CD4-positive, alpha-beta T cell treated with Interleukin-1 beta for 1 hour (primary cell): ENCODE measurements at regions not wholly inside any gene's neighbourhood (a gene's known extent, or its start where the extent isn't known, plus 50 kb on each side); places are given as distances from the start of the nearest gene placed in this dataset.
A peak's percentile ranks its signal among the peaks of the same experiment; 100 is the strongest.
"Not testable (repeated sequence)": the region's sequence is repeated elsewhere in the genome, so short reads cannot be mapped to it uniquely, and the experiment has no call there.

ENCODE experiments used
- DNase-seq, 2 donors: peaks; one replicate each; pipeline ENCODE4 v3.0.0-alpha.2; 2020 to 2022

DNA sequence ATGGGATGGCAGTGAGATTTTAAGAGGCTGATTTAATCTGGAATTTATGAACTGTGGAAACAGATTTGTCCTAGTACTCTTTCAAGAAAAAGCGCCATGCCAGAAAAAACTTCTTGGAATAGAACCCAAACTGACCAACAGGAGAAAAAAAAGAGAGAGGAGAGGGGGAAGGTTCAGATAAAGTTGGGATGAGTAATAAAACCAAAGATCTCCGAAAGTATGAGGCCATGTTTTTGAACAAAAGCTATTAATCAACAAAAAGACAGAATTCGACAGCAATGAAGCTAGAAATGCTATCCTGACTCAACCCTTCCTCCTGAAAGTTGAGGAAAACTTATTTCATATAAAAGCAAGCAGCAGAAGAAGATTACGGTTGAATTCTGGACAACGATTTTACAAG lies 135.5 kb downstream of the CEMIP2 start:
- DNase-seq: no peak

DNA sequence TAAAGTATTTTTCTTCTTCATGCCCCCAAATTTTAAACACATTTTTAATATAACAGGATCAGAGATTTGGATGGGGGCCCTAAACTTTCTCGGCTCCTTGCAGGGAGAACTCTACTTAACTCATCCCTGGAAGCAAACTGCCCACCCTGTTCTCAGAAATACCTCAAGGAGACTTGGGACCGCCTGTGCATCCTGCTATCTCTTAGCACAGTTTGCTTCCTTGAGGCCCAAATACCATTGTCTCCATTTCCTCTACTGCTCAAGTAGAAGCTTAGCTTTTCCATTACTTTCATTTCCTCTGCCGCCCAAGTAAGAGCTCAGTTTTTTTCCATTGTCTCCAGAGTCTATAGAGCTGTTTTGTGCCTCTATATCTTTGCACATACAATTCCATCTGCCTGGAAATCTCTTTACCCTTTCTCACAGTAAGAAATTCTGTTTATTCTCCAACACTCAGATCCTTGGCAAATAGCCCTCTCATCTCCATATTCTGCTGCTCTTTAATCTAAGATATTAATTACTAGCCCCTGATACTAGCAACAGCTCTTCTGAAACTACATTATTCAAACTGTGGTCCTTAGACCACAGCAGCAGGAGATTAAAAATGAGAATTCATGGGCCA lies 137.8 kb downstream of the CEMIP2 start:
- DNase-seq: no peak

DNA sequence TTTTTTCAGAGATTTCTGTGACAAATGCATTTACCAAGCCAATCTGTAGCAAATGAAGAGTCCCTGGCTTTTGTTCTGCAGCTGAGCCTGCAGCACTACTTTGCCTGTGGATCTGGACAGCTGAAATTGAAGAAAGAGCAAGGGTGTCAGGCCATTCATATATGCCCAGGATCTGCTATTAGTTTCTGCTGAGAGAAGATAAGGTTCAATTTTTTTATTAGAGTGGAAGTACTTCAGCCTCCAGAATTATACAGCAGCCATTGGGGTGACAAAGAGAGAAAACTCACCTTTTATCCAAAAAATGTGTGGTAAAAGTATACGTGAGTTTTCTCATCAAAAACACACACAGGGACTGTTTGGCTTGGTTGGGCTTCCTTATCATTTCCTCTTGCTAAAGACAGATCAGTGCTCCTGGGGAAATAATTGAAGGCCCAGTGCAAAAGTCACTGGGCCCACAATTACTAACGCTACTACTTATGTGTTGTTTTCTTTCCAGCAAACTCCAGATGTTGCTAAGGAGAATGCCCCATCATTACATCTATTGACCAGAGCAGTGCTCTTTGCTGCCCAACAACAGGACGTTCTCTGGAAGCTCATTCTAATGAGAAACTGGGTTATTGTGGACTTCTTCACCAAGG lies 138.6 kb downstream of the CEMIP2 start:
- DNase-seq: no peak

DNA sequence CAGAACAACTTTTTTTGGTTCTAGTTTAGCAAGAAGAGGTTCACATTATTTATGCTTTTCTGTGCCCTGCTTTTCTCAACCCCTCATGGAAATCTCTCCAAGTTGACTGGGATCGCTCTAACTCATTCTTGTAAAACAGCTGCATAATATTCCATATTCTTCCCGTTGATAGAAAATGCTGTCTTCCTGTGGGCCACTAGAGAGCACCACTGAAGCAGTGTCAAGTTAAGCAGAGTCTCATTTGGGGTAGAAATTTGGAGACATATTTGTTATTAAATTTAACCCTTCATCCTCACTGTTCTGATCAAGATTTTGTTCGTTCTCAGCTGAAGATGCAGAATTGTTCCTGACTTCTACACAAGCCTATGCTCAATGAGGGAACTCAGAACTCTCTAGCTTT lies 140.1 kb downstream of the CEMIP2 start:
- DNase-seq: peak in 1 of 2 donors; percentile 39

DNA sequence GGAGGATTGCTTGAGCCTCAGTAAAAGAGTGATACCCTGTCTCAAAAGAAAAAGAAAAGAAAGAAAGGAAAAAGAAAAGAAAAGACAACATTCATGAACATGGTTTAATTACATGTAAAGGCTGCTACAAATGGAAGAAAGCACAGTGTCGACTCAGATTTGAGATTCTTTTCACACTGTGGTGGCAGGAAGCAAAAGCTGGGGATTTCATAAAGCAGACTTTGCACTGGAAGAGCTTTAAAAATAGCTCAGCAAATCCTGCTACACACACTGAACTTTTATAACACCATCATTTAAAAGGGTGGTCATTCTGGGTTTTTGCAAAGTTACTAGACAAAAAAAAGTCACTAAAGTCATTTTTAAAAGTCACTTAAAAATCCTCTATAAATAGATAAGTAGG lies 140.8 kb downstream of the CEMIP2 start:
- DNase-seq: no peak

DNA sequence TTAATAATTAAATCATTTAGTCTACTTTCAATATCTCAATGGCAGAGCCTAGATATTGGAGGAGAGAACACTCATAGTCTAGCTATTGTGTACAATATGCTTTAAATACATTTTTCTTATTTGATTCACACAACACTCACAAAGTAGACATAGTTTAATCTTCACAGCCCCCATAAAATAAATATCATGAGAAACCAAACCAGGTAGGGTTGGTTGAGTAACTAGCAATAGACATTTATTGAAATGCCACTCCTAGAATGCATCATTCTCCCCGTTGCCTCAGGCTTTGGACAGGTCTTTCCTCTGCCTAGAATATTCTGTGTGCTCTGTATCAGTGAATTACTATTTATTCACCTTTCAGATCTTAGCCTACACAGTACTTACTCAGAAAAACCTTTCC lies 141.9 kb downstream of the CEMIP2 start:
- DNase-seq: no peak

DNA sequence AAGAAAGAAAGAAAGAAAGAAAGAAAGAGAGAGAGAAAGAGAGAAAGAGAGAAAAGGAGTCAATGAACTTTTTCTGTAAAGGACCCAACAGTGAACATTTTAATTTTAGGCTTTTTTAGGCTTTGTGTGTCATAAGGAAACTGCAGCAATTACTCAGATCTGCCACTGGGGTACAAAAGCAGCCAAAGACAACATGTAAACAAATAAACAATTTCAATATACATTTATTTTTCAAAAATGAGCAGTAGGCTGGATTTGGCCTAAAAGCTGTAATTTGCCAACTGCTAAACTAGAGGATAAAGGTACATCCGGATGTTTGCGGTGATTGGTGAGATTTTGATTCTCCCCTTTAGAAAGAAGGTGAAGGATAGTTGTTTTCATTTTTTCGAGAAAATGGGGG lies 143.6 kb downstream of the CEMIP2 start:
- no peak for DNase-seq

DNA sequence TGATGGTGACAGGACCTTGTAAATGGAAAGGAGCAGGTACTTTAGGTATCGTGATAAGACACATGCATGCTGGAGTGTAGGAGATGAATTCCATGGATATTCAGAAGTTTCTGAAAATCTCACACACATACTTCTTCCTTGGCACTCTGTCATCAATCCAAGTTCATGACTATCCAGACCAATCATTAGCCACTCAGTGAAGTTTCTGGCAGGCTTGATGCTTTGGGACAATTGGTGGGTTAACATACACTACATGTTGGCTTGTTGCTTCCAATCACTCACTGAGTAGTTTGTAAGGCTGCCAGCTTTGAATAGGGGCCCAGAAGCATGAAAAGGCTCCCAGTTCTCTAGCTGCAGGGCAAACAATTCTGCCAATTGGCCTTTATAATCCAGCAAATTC lies 147.6 kb downstream of the CEMIP2 start:
- DNase-seq: no peak

DNA sequence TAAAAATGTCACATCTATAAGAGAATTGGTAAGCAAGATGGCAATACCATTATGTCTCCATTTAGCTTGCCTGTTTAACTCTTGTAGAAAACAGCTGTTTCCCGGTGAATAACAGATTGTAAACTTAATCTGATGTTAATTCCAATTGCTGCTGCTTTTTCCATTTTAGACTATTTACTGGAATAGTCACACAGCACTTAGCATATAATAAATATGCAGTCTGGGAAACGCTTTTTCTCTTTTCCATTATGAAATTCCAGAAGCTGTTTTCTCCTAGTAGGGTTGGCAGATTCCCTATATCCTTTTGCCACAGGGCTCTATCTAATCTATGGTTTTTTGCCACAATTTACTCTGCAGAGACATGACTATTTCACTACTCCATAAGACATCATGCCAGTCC lies 148.0 kb downstream of the CEMIP2 start:
- DNase-seq: no peak

DNA sequence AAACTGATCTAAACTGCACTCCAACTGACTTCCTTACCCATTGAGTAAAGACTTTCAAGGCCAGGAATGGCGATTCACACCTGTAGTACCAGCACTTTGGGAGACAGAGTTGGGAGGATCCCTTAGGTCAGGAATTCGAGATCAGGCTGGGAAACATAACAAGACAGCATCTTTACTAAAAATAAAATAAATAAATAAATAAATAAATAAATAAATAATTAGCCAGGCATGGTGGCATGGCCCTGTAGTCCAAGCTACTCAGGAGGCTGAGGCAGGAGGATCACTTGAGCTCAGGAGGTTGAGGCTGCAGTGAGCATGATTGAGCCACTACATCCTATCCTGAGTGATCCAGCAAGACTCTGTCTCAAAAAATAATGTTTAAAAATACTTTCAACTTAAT lies 148.4 kb downstream of the CEMIP2 start:
- no peak for DNase-seq

DNA sequence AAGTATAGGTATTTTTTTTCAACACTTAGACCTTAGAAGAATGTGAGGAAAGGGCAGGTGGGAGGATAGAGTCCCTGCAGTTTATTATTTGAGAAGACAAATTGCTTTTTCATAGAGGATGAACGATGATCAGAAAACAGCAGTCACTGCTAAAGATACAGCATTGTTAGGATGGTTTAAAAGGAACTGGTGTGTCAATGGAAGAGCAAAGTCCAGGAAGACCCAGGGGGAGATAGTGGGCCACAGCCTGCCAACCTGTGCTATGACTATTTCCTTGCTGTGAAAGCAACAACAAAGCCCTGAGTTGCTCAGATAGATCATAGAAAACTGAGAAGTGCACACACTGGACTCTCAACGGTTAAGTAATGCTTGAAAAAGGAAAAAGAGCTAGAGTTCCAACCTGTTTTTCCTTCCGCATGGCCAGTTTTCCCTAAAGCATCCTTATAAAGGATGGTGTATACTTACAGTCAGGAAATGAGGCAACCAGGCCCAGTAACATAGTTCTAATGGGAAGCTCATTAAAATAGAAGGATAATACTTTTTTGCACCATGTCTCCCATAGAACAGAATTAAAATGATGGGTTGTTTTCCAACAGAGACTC lies 153.8 kb downstream of the CEMIP2 start:
- DNase-seq: no peak

DNA sequence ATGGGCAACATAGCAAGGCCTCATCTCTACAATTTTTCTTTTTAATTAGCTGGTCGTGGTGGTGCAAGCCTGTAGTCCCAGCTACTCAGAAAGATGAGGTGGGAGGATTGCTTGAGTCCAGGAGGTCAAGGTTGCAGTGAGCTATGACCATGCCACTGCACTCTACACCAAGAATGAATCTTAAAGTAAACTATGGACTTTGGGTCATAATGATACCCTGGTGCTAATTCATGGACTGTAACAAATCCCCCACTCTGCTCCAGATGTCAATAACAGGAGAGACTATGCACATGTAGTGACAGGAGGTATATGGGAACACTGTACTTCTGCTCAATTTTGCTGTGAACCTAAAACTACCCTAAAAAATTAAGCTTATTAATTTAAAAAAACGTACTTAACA lies 155.4 kb downstream of the CEMIP2 start:
- no peak for DNase-seq

DNA sequence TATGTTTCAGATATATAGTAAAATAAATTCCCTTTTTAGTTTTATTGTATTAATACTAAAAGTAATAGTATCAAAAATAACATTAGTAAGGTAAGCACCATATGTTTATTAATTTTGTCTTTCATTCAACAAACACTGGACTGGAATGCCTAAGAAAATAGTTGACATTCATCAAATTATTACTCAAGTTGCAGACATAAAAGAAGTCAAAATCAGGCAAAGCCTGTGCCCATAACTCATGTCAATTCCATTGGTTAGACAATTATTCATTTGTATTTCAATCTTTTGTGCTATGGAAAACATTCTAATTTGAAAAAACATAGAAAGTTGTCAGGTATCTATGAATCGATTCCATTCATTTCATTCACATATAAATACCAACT lies 158.9 kb downstream of the CEMIP2 start:
- no peak for DNase-seq

DNA sequence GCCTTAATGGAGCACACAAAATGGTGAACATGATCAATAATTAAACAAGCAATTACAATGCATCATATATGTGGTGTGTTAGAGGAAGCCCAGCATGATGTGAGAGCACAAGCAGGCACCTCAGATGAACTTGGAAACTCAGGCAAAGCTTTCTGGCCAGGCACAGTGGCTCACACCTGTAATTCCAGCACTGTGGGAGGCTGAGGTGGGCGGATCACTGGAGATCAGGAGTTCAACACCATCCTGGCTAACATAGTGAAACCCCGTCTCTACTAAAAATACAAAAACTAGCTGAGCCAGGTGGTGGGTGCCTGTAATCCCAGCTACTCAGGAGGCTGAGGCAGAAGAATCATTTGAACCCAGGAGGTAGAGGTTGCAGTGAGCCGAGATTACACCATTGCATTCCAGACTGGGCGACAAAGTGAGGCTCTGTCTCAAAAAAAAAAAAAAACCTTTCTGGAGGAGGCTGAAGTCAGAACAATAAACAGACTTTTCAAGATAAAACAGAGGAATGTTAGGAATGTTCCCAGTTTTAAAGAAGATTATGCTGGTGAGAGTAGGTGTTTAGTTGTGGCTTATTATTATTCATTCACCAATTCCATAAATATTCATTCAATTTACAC lies 159.4 kb downstream of the CEMIP2 start:
- no peak for DNase-seq

DNA sequence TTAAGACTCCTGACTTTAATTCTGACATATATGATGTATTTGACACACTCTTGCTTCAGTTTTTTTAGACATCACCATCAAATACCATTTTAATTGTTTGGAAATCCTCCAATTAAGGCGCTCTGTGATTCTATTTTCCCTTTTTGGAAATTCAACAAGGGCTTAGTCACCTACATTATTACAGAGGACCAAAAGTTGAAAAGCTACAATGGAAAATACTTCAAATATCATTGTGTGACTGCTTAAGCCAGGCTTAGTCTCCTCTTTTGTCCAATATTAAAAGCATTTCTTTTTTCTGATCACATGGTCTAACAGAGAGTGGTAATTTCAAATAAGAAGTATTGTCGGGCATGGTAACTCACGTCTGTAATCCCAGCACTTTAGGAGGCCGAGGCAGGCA lies 160.3 kb downstream of the CEMIP2 start:
- no peak for DNase-seq

DNA sequence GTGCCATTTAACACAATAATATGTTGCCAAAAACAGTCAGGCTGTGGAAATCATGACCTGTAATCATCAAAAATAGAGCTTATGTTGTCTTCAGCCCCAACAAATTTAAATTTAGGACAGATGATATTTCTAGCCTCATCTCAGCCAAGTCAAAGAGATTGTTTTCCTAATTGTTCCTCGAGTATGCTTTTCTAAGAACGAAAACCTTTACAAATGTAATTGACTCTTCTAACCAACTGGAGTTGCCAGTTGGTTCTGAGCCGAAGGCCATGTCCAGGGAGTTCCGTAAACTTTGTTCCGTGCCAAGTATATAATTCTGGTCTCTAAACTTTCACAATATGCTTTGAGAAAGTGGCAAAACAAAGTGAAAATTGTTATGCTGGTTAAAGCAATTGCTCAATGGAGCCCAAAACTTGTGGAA lies 160.8 kb downstream of the CEMIP2 start:
- DNase-seq: no peak

DNA sequence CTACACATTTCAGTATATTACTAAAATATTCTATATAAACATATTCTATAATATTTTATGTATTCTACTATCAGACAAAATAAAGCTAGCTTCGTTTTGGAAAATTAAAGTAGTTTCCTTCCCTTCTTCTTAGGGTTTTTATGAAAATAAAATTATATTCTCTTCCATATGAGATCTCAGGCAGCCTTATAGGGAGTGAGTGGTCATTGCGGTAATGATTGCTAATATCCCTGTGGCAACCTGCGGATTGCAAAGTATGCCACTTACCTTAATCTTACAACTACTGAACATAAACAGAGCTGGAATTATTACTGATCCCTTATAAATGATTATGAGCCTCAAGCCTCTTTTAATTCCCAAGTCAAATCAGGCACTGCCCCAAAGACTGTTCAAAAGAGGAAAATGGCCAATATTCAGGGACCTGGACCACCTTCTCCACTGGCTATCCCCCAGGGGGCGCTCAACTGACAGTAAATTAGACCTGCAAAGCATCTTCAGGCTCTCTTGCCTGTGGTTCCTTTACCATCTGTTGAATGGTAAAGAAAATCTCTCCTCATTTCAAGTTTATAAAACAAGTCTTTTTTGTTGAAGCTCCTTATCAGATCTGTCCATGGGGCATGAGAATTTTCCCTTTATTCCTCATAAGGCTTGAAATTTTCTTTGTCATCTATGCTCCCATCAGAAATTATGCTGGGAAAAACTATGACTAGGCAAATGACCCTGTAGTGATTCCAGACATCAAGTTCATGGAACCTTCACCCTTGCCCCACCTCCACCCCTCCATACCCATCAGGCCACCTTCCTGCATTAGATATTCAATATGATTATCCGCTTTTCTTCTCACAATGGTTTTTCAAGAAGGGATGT lies 163.9 kb downstream of the CEMIP2 start:
- peak; percentile 79 to 80 for DNase-seq

DNA sequence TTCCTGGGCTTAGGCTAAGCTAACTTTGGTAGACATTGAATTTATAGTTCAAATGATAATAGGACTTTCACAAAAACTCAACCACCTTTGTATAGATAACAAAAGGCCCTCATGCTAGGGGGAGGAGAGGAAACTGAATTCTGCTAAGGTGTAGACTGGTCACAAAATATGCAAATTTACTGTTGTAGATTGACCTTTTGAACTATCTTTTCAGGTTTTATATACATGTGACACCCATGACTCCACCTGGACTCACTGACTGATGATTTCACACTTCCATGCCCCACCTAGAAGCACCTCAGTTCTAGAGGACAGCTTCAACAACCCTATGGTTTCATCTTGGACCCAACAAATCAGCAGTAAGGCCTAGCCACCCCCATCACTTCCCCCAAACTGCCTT lies 165.7 kb downstream of the CEMIP2 start:
- no peak for DNase-seq

DNA sequence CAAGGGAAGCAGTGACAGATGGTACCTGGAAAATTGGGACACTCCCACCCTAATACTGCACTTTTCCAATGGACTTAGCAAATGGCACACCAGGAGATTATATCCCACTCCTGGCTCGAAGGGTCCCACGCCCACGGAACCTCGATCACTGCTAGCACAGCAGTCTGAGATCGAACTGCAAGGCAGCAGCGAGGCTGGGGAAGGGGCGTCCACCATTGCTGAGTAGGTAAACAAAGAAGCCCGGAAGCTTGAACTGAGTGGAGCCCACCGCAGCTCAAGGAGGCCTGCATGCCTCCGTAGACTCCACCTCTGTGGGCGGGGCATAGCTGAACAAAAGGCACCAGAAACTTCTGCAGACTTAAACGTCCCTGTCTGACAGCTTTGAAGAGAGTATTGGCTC lies 172.6 kb downstream of the CEMIP2 start:
- DNase-seq: not testable (repeated sequence)

DNA sequence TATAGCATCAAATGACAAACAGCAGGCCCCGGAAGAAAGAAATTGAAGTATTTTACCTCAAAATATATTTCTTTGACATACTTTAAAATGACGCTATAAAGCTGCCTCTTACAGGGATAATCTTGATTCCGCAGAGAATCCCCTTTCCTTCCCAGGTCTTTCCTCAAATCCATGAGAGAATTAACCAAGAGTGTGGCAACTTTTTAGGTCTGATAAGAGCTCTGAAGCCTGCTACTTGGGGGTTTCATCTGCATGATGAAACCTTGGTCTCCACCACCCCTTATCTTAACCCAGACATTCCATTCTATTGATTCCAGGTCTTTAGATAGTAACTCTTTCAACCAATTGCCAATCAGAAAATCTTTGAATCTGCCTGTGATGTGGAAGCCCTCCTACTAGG lies 173.8 kb downstream of the CEMIP2 start:
- DNase-seq: no peak

DNA sequence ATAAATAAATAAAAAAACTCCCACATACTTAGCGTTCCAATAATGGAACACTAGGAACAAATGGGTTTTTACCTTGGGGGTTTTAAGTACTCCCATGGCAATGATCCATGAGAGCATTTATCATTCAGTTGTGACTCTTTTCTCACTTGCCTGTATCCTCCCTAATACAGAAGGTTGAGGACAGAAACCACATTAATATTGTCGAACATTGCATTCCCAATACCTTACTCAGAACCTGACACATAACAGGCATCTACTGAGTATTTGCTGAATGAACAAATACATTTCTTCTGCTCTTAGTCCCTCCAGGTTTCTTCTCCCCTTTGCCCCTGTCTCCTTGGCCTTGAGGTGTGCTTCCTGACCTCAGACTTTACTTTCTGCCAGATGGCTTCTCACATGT lies 175.9 kb downstream of the CEMIP2 start:
- DNase-seq: no peak

DNA sequence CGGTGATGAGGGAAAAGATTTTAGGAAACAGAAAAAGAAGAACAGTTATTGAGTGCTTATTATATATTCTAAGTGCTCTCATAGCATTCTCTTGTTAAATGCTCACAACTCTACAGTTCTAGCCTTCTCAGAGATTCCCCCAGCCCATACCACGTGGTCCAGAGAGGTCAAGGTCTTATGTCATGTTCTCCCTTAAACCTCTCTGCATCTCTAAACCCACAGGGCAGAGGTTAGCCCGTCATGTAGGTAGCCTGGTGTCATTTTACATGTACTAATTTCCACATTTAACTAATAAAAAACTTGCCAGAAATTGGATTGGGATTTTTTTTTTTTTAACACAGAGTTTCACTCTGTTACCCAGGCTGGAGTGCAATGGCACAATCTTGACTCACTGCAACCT lies 178.0 kb downstream of the CEMIP2 start:
- DNase-seq: no peak

DNA sequence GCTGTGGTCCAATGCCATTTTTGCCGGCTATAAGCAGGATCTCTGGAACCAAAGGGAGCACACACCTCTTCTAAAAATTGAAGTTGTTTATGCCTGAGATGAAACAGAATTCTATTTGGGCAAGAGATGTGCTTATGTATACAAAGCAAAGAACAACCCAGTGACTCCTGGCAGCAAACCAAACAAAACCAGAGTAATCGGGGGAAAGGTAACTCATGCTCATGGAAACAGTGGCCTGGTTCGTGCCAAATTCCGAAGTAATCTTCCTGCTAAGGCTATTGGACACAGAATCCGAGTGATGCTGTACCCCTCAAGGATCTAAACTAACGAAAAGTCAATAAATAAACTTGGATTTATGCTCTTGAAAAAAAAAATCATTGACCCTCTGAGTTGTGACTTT lies 178.7 kb downstream of the CEMIP2 start:
- no peak for DNase-seq
